Lung (tissue), 11 donors: ENCODE measurements at regions not wholly inside any gene's neighbourhood (a gene's known extent, or its start where the extent isn't known, plus 50 kb on each side); places are given as distances from the start of the nearest gene placed in this dataset.

Experiments
- ATAC-seq: fragments of 200-7000 bp; cut with Tn5 transposase; one replicate; pipeline ENCODE4 v1.9.1; 2020; ENCODE audit warnings: moderate number of reproducible peaks; ENCODE audit not compliant: insufficient read depth, low FRiP score
- DNase-seq, 3 donors: peaks; one replicate each; pipeline ENCODE4 v3.0.0-alpha.2; 2013 to 2017
- H3K27ac ChIP-seq, 2 donors: one replicate each; pipeline ENCODE4 v1.5.1; 2013; ENCODE audit warnings: mild to moderate bottlenecking in 2 of 2, moderate library complexity in 2 of 2, control low read depth in 1 of 2, inconsistent platforms in 1 of 2, low read depth in 1 of 2, low read length in 1 of 2
- H3K27me3 ChIP-seq, 3 donors: one replicate each; pipeline ENCODE4 v1.5.1; 2013; ENCODE audit warnings: low read length in 2 of 3; ENCODE audit not compliant: control insufficient read depth in 3 of 3, insufficient read depth in 3 of 3
- H3K36me3 ChIP-seq, 4 donors: one replicate each; pipeline ENCODE4 v1.5.1; 2013; ENCODE audit warnings: low read length in 4 of 4, mild to moderate bottlenecking in 1 of 4, moderate library complexity in 1 of 4; ENCODE audit not compliant: control insufficient read depth in 4 of 4, insufficient read depth in 4 of 4
- H3K4me1 ChIP-seq, 5 donors: one replicate each; pipeline ENCODE4 v1.5.1; 2013; ENCODE audit warnings: low read length in 5 of 5, mild to moderate bottlenecking in 2 of 5, moderate library complexity in 1 of 5; ENCODE audit not compliant: control insufficient read depth in 5 of 5, insufficient read depth in 5 of 5
- H3K4me3 ChIP-seq: one replicate; pipeline ENCODE4 v1.5.1; 2013; ENCODE audit warnings: mild to moderate bottlenecking, control low read depth, moderate library complexity
- H3K9ac ChIP-seq, 2 donors: one replicate each; pipeline ENCODE4 v1.5.1; 2013; ENCODE audit warnings: low read length in 2 of 2, control low read depth in 1 of 2; ENCODE audit not compliant: insufficient read depth in 1 of 2
- H3K9me3 ChIP-seq, 4 donors: one replicate each; pipeline ENCODE4 v1.5.1; 2013; ENCODE audit warnings: low read length in 3 of 4, mild to moderate bottlenecking in 1 of 4, moderate library complexity in 1 of 4; ENCODE audit not compliant: control insufficient read depth in 4 of 4, insufficient read depth in 3 of 4
- CTCF ChIP-seq: IDR thresholded peaks from 2 replicates; pipeline ENCODE4 v1.5.1; 2012; ENCODE audit warnings: mild to moderate bottlenecking; ENCODE audit errors: control extremely low read depth, extremely low read depth
- WGBS, 2 donors: extraction: QIAGEN DNeasy Blood & Tissue Kit; methylation state at CpG; one replicate each; pipeline ENCODE4 v1.1.7; 2013; 5-methylcytosine and 5-hydroxymethylcytosine counted together
- donor health status: control.
- donor health status: control.
- donor health status: Bipolar disorder and iron deficiency.
- donor health status: healthy.
- donor health status: DM: yes; HTN: yes; CAD: no.

GRCh38 chr15:94665676-94666441, 434.5 kb downstream of the MCTP2 start:
- H3K4me1 ChIP-seq: peaks cover 0 to 3% (median 0%) of the 10 kb centered on the region in 5 donors
- no peaks in the 10 kb centered on the region for H3K36me3 ChIP-seq
- H3K9ac ChIP-seq: no peak overlapping the region
- no peak overlapping the region for H3K4me3 ChIP-seq
- 75 to 86% methylated on average over 7 of the region's 7 CpGs for WGBS, 2 donors
- no peak for TF ChIP-seq CTCF
- no peaks in the 10 kb centered on the region for H3K27me3 ChIP-seq
- H3K27ac ChIP-seq: no peak overlapping the region
- DNase-seq: no peak
- H3K9me3 ChIP-seq: no peaks in the 10 kb centered on the region
- ATAC-seq: no peak

GRCh38 chr15:94666553-94666952, 435.2 kb downstream of the MCTP2 start:
- Histone ChIP-seq H3K27me3 (no peaks in the 10 kb centered on the region), H3K36me3 (no peaks in the 10 kb centered on the region), H3K9me3 (no peaks in the 10 kb centered on the region), H3K4me3 (no peak overlapping the region), H3K9ac (no peak overlapping the region), H3K27ac (no peak overlapping the region), H3K4me1 (peaks cover 0 to 10% (median 3%) of the 10 kb centered on the region in 5 donors)
- ATAC-seq (no peak), DNase-seq (no peak)
- 64 to 66% methylated on average over 5 of the region's 5 CpGs for WGBS, 2 donors
- no peak for TF ChIP-seq CTCF

- Histone ChIP-seq H3K9ac (no peak overlapping the region), H3K4me3 (no peak overlapping the region), H3K27ac (no peak overlapping the region), H3K27me3 (no peaks in the 10 kb centered on the region), H3K9me3 (no peaks in the 10 kb centered on the region), H3K4me1 (peaks cover 0 to 15% (median 8%) of the 10 kb centered on the region in 5 donors), H3K36me3 (no peaks in the 10 kb centered on the region)
- DNase-seq (no peak), ATAC-seq (no peak)
- no peak for TF ChIP-seq CTCF
- WGBS, 2 donors: 88 to 91% methylated on average over 5 of the region's 5 CpGs
Observed at GRCh38 chr15:94667109-94667508, 435.7 kb downstream of the MCTP2 start.
